Hepatocyte (in vitro differentiated cells): ENCODE measurements at regions not wholly inside any gene's neighbourhood (a gene's known extent, or its start where the extent isn't known, plus 50 kb on each side); places are given as distances from the start of the nearest gene placed in this dataset.

ENCODE experiments used
- DNase-seq: peaks from one replicate; pipeline ENCODE4 v3.0.0-alpha.2; 2016; ENCODE audit warnings: low spot score
- H2AFZ ChIP-seq: fragments of 200-600 bp; sonication (generic); 2 replicates; pipeline ENCODE4 v1.6.0; 2016; ENCODE audit warnings: antibody characterized with exemption, mild to moderate bottlenecking
- H3K27ac ChIP-seq: fragments of 200-600 bp; sonication (generic); 2 replicates; pipeline ENCODE4 v1.5.1; 2016; ENCODE audit warnings: mild to moderate bottlenecking
- H3K27me3 ChIP-seq: fragments of 200-600 bp; sonication (generic); 2 replicates; pipeline ENCODE4 v1.6.1; 2016
- H3K36me3 ChIP-seq: fragments of 200-600 bp; sonication (generic); replicated peaks from 2 replicates; pipeline ENCODE4 v1.5.1; 2016; ENCODE audit warnings: low read depth; ENCODE audit not compliant: insufficient read depth
- H3K4me1 ChIP-seq: fragments of 200-600 bp; sonication (generic); 2 replicates; pipeline ENCODE4 v1.5.1; 2016; ENCODE audit warnings: mild to moderate bottlenecking, moderate library complexity; ENCODE audit not compliant: insufficient read depth
- H3K4me2 ChIP-seq: fragments of 200-600 bp; sonication (generic); 2 replicates; pipeline ENCODE4 v1.6.0; 2016
- H3K4me3 ChIP-seq: fragments of 200-600 bp; sonication (generic); 2 replicates; pipeline ENCODE4 v1.5.1; 2016; ENCODE audit warnings: mild to moderate bottlenecking
- H3K79me2 ChIP-seq: fragments of 200-600 bp; sonication (generic); 2 replicates; pipeline ENCODE4 v1.6.0; 2017; ENCODE audit warnings: mild to moderate bottlenecking
- H3K9me2 ChIP-seq: fragments of 200-600 bp; sonication (generic); replicated peaks from 2 replicates; pipeline ENCODE4 v1.6.0; 2017; ENCODE audit warnings: mild to moderate bottlenecking; ENCODE audit not compliant: insufficient read depth
- H3K9me3 ChIP-seq: fragments of 200-600 bp; sonication (generic); 2 replicates; pipeline ENCODE4 v1.5.1; 2016; ENCODE audit warnings: low read depth, mild to moderate bottlenecking
- H4K20me1 ChIP-seq: fragments of 200-600 bp; sonication (generic); 2 replicates; pipeline ENCODE4 v1.6.0; 2016; ENCODE audit warnings: mild to moderate bottlenecking; ENCODE audit not compliant: insufficient read depth, poor library complexity, severe bottlenecking
- CTCF ChIP-seq: fragments of 200-600 bp; sonication (generic); IDR thresholded peaks from 2 replicates; pipeline ENCODE4 v1.5.1; 2016; ENCODE audit warnings: antibody characterized with exemption, mild to moderate bottlenecking; ENCODE audit not compliant: poor library complexity
- EZH2 ChIP-seq: fragments of 200-600 bp; sonication (generic); IDR thresholded peaks from 2 replicates; pipeline ENCODE4 v1.6.1; 2016; ENCODE audit warnings: antibody characterized with exemption, mild to moderate bottlenecking, borderline replicate concordance
- EZH2phosphoT487 ChIP-seq: fragments of 200-600 bp; sonication (generic); IDR thresholded peaks from one replicate; pipeline ENCODE4 v1.6.1; 2018; ENCODE audit warnings: antibody characterized with exemption, mild to moderate bottlenecking, low read depth, moderate library complexity; ENCODE audit not compliant: unreplicated experiment, severe bottlenecking
- WGBS: methylation state at CpG from one replicate; pipeline ENCODE4 v1.1.6; 2016; ENCODE audit warnings: low lambda C conversion rate; ENCODE audit errors: missing lambda C conversion rate; 5-methylcytosine and 5-hydroxymethylcytosine counted together

GRCh38 chr5:171630350-171631065 is 155.1 kb upstream of the SMIM23 start:
- H3K27ac ChIP-seq, result no peak overlapping the region
- no peaks in the 10 kb centered on the region for H3K4me1 ChIP-seq
- DNase-seq, result no peak
- no peaks in the 10 kb centered on the region for H3K36me3 ChIP-seq
- peaks cover 6% of the 10 kb centered on the region for H3K27me3 ChIP-seq
- no peaks in the 10 kb centered on the region for H3K9me2 ChIP-seq
- H4K20me1 ChIP-seq, result no peaks in the 10 kb centered on the region
- no peaks in the 10 kb centered on the region for H3K79me2 ChIP-seq
- H3K9me3 ChIP-seq, result no peaks in the 10 kb centered on the region
- H3K4me3 ChIP-seq, result no peak overlapping the region
- WGBS, result 42% methylated on average over 11 of the region's 11 CpGs
- H2AFZ ChIP-seq, result no peak overlapping the region
- TF ChIP-seq CTCF (no peak), EZH2 (no peak), EZH2phosphoT487 (no peak)
- H3K4me2 ChIP-seq, result peak overlapping the region; percentile 70

- no peaks in the 10 kb centered on the region for H3K9me3 ChIP-seq
- no peaks in the 10 kb centered on the region for H3K36me3 ChIP-seq
- H3K79me2 ChIP-seq, result no peaks in the 10 kb centered on the region
- H2AFZ ChIP-seq, result no peak overlapping the region
- H3K4me1 ChIP-seq, result no peaks in the 10 kb centered on the region
- no peak overlapping the region for H3K4me3 ChIP-seq
- H3K4me2 ChIP-seq, result no peak overlapping the region
- TF ChIP-seq CTCF (no peak), EZH2 (no peak), EZH2phosphoT487 (no peak)
- no peak for DNase-seq
- no peaks in the 10 kb centered on the region for H4K20me1 ChIP-seq
- peaks cover 3% of the 10 kb centered on the region for H3K27me3 ChIP-seq
- H3K9me2 ChIP-seq, result no peaks in the 10 kb centered on the region
- WGBS, result 80% methylated on average over 3 of the region's 3 CpGs
- no peak overlapping the region for H3K27ac ChIP-seq
Measured at GRCh38 chr5:171632616-171633015, 153.0 kb upstream of the SMIM23 start.

GRCh38 chr5:171633776-171634470 is 151.7 kb upstream of the SMIM23 start:
- 83% methylated on average over 7 of the region's 7 CpGs for WGBS
- Histone ChIP-seq H3K4me3 (no peak overlapping the region), H3K9me3 (no peaks in the 10 kb centered on the region), H3K79me2 (no peaks in the 10 kb centered on the region), H4K20me1 (no peaks in the 10 kb centered on the region), H3K36me3 (no peaks in the 10 kb centered on the region), H3K9me2 (no peaks in the 10 kb centered on the region), H3K4me2 (no peak overlapping the region), H3K27me3 (peaks cover 3% of the 10 kb centered on the region), H3K4me1 (no peaks in the 10 kb centered on the region), H2AFZ (no peak overlapping the region), H3K27ac (no peak overlapping the region)
- no peak for TF ChIP-seq EZH2
- TF ChIP-seq CTCF, result no peak
- TF ChIP-seq EZH2phosphoT487, result no peak
- no peak for DNase-seq
